MM.1S (cell line): ENCODE measurements at regions not wholly inside any gene's neighbourhood (a gene's known extent, or its start where the extent isn't known, plus 50 kb on each side); places are given as distances from the start of the nearest gene placed in this dataset.

Experiments used
- DNase-seq: peaks from one replicate; pipeline ENCODE4 v3.0.0-alpha.2; 2015
- H2AFZ ChIP-seq: fragments of 300-600 bp; sonication (generic); 2 replicates; pipeline ENCODE4 v1.6.0; 2016; ENCODE audit warnings: antibody characterized with exemption, low read length
- H3F3A ChIP-seq: fragments of 300-600 bp; sonication (generic); 2 replicates; pipeline ENCODE4 v1.6.1; 2016; ENCODE audit warnings: mild to moderate bottlenecking, antibody characterized with exemption, low read length, moderate library complexity, mixed read lengths; ENCODE audit not compliant: insufficient read depth
- H3K27ac ChIP-seq: fragments of 300-600 bp; sonication (generic); 2 replicates; pipeline ENCODE4 v1.5.1; 2016; ENCODE audit warnings: mild to moderate bottlenecking, low read length
- H3K27me3 ChIP-seq: fragments of 300-600 bp; sonication (generic); replicated peaks from 2 replicates; pipeline ENCODE4 v1.6.0; 2016; ENCODE audit warnings: low read length; ENCODE audit not compliant: insufficient read depth
- H3K36me3 ChIP-seq: fragments of 300-600 bp; sonication (generic); replicated peaks from 2 replicates; pipeline ENCODE4 v1.6.1; 2016; ENCODE audit warnings: mild to moderate bottlenecking, low read length, mixed read lengths; ENCODE audit not compliant: insufficient read depth
- H3K4me1 ChIP-seq: fragments of 300-600 bp; sonication (generic); 2 replicates; pipeline ENCODE4 v1.6.1; 2016; ENCODE audit warnings: low read length, mixed read lengths
- H3K4me2 ChIP-seq: fragments of 300-600 bp; sonication (generic); 2 replicates; pipeline ENCODE4 v1.6.0; 2016; ENCODE audit warnings: low read depth, low read length
- H3K4me3 ChIP-seq: fragments of 300-600 bp; sonication (generic); 2 replicates; pipeline ENCODE4 v1.5.1; 2016; ENCODE audit warnings: low read length, mixed read lengths
- H3K79me2 ChIP-seq: fragments of 300-600 bp; sonication (generic); 2 replicates; pipeline ENCODE4 v1.6.1; 2016; ENCODE audit warnings: mixed run types, low read length, mixed read lengths
- H3K9ac ChIP-seq: fragments of 300-600 bp; sonication (generic); 2 replicates; pipeline ENCODE4 v1.6.1; 2016; ENCODE audit warnings: low read length, mixed read lengths
- H3K9me2 ChIP-seq: fragments of 300-600 bp; sonication (generic); replicated peaks from 2 replicates; pipeline ENCODE4 v1.6.1; 2016; ENCODE audit warnings: mild to moderate bottlenecking, low read length, mixed read lengths; ENCODE audit not compliant: insufficient read depth
- H3K9me3 ChIP-seq: fragments of 300-600 bp; sonication (generic); replicated peaks from 2 replicates; pipeline ENCODE4 v1.6.1; 2016; ENCODE audit warnings: mild to moderate bottlenecking, low read length, mixed read lengths; ENCODE audit not compliant: insufficient read depth
- H4K20me1 ChIP-seq: fragments of 300-600 bp; sonication (generic); 2 replicates; pipeline ENCODE4 v1.6.1; 2016; ENCODE audit warnings: mild to moderate bottlenecking, low read length, moderate library complexity, mixed read lengths; ENCODE audit not compliant: insufficient read depth
- EZH2 ChIP-seq: fragments of 300-600 bp; sonication (generic); optimal IDR thresholded peaks from 2 replicates; pipeline ENCODE3; 2017; ENCODE audit warnings: low read depth, mild to moderate bottlenecking, antibody characterized with exemption, low read length, mixed read lengths
- EZH2phosphoT487 ChIP-seq: fragments of 300-600 bp; sonication (generic); IDR thresholded peaks from 2 replicates; pipeline ENCODE4 v1.6.1; 2018; ENCODE audit warnings: antibody characterized with exemption, low read length
- TF ChIP-seq, protein P1 (sequence below): fragments of 300-600 bp; sonication (generic); IDR thresholded peaks from 2 replicates; pipeline ENCODE4 v1.5.1; 2016; ENCODE audit warnings: antibody characterized with exemption, low read length, mixed read lengths

DNA sequence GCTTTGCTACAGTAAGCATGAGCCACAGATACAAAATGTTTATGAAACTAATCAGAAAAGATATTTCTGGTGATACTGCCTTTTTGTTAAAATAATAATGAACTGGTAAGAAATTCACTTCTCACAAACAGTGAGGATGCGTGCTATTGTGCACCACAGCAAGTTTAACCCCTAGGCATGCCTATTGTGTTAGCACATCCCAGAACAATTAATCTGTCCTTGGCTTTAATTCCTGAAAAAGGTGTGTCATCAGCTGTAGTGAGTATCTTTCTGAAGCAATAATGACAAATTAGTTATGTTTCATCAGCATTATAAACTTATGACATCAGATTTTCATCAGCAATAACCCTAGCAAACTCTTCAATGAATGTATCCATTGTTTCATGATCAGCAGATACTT, 1307.2 kb downstream of the EFNA5 start:
- no peaks in the 10 kb centered on the region for H3K36me3 ChIP-seq
- no peak overlapping the region for H3K4me3 ChIP-seq
- TF ChIP-seq EZH2phosphoT487 (no peak), EZH2 (no peak)
- TF ChIP-seq, protein P1, sequence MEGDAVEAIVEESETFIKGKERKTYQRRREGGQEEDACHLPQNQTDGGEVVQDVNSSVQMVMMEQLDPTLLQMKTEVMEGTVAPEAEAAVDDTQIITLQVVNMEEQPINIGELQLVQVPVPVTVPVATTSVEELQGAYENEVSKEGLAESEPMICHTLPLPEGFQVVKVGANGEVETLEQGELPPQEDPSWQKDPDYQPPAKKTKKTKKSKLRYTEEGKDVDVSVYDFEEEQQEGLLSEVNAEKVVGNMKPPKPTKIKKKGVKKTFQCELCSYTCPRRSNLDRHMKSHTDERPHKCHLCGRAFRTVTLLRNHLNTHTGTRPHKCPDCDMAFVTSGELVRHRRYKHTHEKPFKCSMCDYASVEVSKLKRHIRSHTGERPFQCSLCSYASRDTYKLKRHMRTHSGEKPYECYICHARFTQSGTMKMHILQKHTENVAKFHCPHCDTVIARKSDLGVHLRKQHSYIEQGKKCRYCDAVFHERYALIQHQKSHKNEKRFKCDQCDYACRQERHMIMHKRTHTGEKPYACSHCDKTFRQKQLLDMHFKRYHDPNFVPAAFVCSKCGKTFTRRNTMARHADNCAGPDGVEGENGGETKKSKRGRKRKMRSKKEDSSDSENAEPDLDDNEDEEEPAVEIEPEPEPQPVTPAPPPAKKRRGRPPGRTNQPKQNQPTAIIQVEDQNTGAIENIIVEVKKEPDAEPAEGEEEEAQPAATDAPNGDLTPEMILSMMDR = no peak
- no peaks in the 10 kb centered on the region for H3K79me2 ChIP-seq
- H2AFZ ChIP-seq = no peak overlapping the region
- H3K9me2 ChIP-seq = no peaks in the 10 kb centered on the region
- H3K4me1 ChIP-seq = no peaks in the 10 kb centered on the region
- no peaks in the 10 kb centered on the region for H3K9me3 ChIP-seq
- H3F3A ChIP-seq = no peaks in the 10 kb centered on the region
- H3K27me3 ChIP-seq = no peaks in the 10 kb centered on the region
- no peak overlapping the region for H3K27ac ChIP-seq
- no peak for DNase-seq
- H3K4me2 ChIP-seq = no peak overlapping the region
- H3K9ac ChIP-seq = no peak overlapping the region
- no peaks in the 10 kb centered on the region for H4K20me1 ChIP-seq

DNA sequence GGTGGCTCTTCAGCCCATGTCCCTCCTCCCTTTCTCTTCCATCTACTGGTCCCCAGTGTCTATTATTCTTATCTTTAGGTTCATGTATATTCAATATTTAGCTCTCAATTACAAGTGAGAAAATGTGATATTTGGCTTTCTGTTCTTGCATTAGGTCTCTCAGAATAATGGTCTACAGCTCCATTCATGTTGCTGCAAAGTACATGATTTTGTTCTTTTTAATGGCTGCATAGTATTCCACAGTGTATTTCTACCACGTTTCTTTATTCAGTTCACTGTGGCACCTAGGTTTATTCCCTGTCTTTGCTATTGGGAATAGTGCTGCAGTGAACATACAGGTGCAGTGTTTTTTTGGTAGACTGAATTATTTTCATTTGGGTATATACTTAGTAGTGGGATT, 1308.8 kb downstream of the EFNA5 start:
- H3K36me3 ChIP-seq = no peaks in the 10 kb centered on the region
- H3K27me3 ChIP-seq = no peaks in the 10 kb centered on the region
- no peaks in the 10 kb centered on the region for H4K20me1 ChIP-seq
- no peaks in the 10 kb centered on the region for H3K9me3 ChIP-seq
- H3K79me2 ChIP-seq = no peaks in the 10 kb centered on the region
- TF ChIP-seq EZH2phosphoT487 (no peak), EZH2 (no peak)
- TF ChIP-seq, protein P1 = no peak
- no peaks in the 10 kb centered on the region for H3K9me2 ChIP-seq
- H3K27ac ChIP-seq = no peak overlapping the region
- H3K4me1 ChIP-seq = no peaks in the 10 kb centered on the region
- no peaks in the 10 kb centered on the region for H3F3A ChIP-seq
- H3K4me3 ChIP-seq = no peak overlapping the region
- no peak overlapping the region for H3K4me2 ChIP-seq
- no peak for DNase-seq
- no peak overlapping the region for H3K9ac ChIP-seq
- no peak overlapping the region for H2AFZ ChIP-seq

DNA sequence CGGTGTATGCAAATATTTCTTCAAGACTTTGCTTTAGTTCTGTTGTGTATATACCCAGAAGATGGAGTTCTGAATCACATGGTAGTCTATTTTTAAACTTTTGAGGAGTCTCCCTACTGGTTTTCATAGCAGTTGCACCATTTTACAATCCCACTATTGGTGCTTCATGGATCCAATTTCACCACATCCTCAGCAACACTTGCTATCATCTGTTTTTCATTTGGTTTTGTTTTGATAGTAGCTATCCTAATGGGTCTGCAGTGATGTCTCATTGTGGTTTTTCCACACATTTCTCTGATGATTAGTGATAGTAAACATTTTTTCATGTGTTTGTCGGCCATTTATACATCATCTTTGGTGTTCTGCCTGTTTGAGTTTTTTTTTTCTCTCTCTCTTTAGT, 1339.3 kb downstream of the EFNA5 start:
- Histone ChIP-seq H3K9ac (no peak overlapping the region), H3F3A (no peaks in the 10 kb centered on the region), H4K20me1 (no peaks in the 10 kb centered on the region), H3K4me2 (no peak overlapping the region), H3K9me2 (no peaks in the 10 kb centered on the region), H3K79me2 (no peaks in the 10 kb centered on the region), H3K9me3 (0 out of 2 replicates have a peak, but pooled peaks cover 2% of the 10 kb centered on the region), H3K4me3 (no peak overlapping the region), H3K4me1 (no peaks in the 10 kb centered on the region), H2AFZ (no peak overlapping the region), H3K27ac (no peak overlapping the region), H3K36me3 (no peaks in the 10 kb centered on the region), H3K27me3 (no peaks in the 10 kb centered on the region)
- no peak for DNase-seq
- no peak for TF ChIP-seq EZH2phosphoT487
- TF ChIP-seq, protein P1 = no peak
- no peak for TF ChIP-seq EZH2

DNA sequence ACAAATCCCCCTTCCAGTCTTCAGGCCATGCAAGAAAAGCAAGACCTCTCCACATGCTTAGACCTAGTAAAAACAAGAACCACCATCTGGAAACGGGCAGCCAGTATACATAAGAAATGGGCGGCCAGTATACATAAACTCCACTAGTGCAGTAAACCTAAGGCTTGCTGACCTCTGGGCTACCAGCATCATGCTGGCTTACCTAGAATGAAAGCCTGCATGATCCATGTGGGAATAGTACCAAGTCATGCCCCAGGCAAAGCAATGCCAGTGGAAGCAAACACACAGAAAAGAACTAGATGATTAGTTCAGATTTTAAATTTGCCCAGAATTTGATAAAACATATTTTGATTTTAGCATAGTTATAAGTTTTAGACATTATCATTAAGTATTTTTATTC, 1346.4 kb downstream of the EFNA5 start:
- H3K9me2 ChIP-seq = no peaks in the 10 kb centered on the region
- no peaks in the 10 kb centered on the region for H3K4me1 ChIP-seq
- DNase-seq = no peak
- H3K27me3 ChIP-seq = no peaks in the 10 kb centered on the region
- no peak overlapping the region for H3K27ac ChIP-seq
- no peak for TF ChIP-seq EZH2phosphoT487
- no peak for TF ChIP-seq EZH2
- TF ChIP-seq, protein P1 = no peak
- H3F3A ChIP-seq = no peaks in the 10 kb centered on the region
- H3K4me2 ChIP-seq = no peak overlapping the region
- H3K79me2 ChIP-seq = no peaks in the 10 kb centered on the region
- no peaks in the 10 kb centered on the region for H4K20me1 ChIP-seq
- H3K9me3 ChIP-seq = no peaks in the 10 kb centered on the region
- no peaks in the 10 kb centered on the region for H3K36me3 ChIP-seq
- H3K9ac ChIP-seq = no peak overlapping the region
- H2AFZ ChIP-seq = no peak overlapping the region
- no peak overlapping the region for H3K4me3 ChIP-seq
